ENCODE measurements at regions not wholly inside any gene's neighbourhood (a gene's known extent, or its start where the extent isn't known, plus 50 kb on each side); places are given as distances from the start of the nearest gene placed in this dataset.

- dilution Hi-C loops (cut with MboI; ENCODE audit: extremely low pct_ligation_motif_present, low sequenced_read_pairs), result loop anchor here (25.0 kb wide), 1 partner anchor 286 kb away; the partner anchor contains the start of gene ZNF462
- Histone ChIP-seq H3K4me2 (ENCODE audit: control insufficient read depth, extremely low read depth, insufficient read depth, low read depth, low read length) (no peak overlapping the region), H3K27me3 (ENCODE audit: control insufficient read depth, extremely low read depth, insufficient read depth, low read length) (no peaks in the 10 kb centered on the region), H4K20me1 (ENCODE audit: control insufficient read depth, extremely low read depth, insufficient read depth, low read length) (no peaks in the 10 kb centered on the region), H3K27ac (ENCODE audit: control insufficient read depth, insufficient read depth, low read length) (no peak overlapping the region), H3K36me3 (ENCODE audit: control insufficient read depth in 2 of 2, extremely low read depth in 1 of 2, insufficient read depth in 2 of 2, low read length in 2 of 2) (no peaks in the 10 kb centered on the region), H3K9me3 (ENCODE audit: control insufficient read depth, low read depth, low read length) (no peaks in the 10 kb centered on the region), H3K9me1 (ENCODE audit: control insufficient read depth, extremely low read depth, insufficient read depth, low read length) (no peaks in the 10 kb centered on the region), H3K9ac (ENCODE audit: control insufficient read depth, extremely low read depth, insufficient read depth, low read length) (no peak overlapping the region), H3K4me3 (ENCODE audit: control insufficient read depth in 2 of 3, extremely low read depth in 1 of 3, insufficient read depth in 2 of 3, low read depth in 1 of 3, low read length in 3 of 3) (no peak overlapping the region), H3K79me2 (ENCODE audit: control insufficient read depth, insufficient read depth, low read length) (no peaks in the 10 kb centered on the region), H2AFZ (ENCODE audit: control insufficient read depth, low read length) (no peak overlapping the region), H3K4me1 (ENCODE audit: control insufficient read depth, extremely low read depth, insufficient read depth, low read length) (no peaks in the 10 kb centered on the region)
- TF ChIP-seq EZH2 (IDR thresholded peaks at IDR 0.05; ENCODE audit: low read length), result no peak
- no peak for TF ChIP-seq CTCF (optimal IDR thresholded peaks at IDR 0.05 in 1 of 3, IDR thresholded peaks at IDR 0.05 in 1 of 3, conservative IDR thresholded peaks at IDR 0.05 in 1 of 3; ENCODE audit: extremely low read depth in 1 of 3, insufficient read depth in 2 of 3, low read length in 3 of 3)
- DNase-seq (ENCODE audit: low read depth, low spot score), result no peak
- FAIRE-seq, result no peak
Measured at GRCh38 chr9:106575823-106576222, 287.1 kb upstream of the ZNF462 start.

GRCh38 chr9:106576232-106576760 is 286.7 kb upstream of the ZNF462 start:
- Histone ChIP-seq H3K4me2 (ENCODE audit: control insufficient read depth, extremely low read depth, insufficient read depth, low read depth, low read length) (no peak overlapping the region), H3K9me1 (ENCODE audit: control insufficient read depth, extremely low read depth, insufficient read depth, low read length) (no peaks in the 10 kb centered on the region), H3K9ac (ENCODE audit: control insufficient read depth, extremely low read depth, insufficient read depth, low read length) (no peak overlapping the region), H3K79me2 (ENCODE audit: control insufficient read depth, insufficient read depth, low read length) (no peaks in the 10 kb centered on the region), H3K27me3 (ENCODE audit: control insufficient read depth, extremely low read depth, insufficient read depth, low read length) (no peaks in the 10 kb centered on the region), H4K20me1 (ENCODE audit: control insufficient read depth, extremely low read depth, insufficient read depth, low read length) (no peaks in the 10 kb centered on the region), H3K27ac (ENCODE audit: control insufficient read depth, insufficient read depth, low read length) (no peak overlapping the region), H3K4me1 (ENCODE audit: control insufficient read depth, extremely low read depth, insufficient read depth, low read length) (no peaks in the 10 kb centered on the region), H3K4me3 (ENCODE audit: control insufficient read depth in 2 of 3, extremely low read depth in 1 of 3, insufficient read depth in 2 of 3, low read depth in 1 of 3, low read length in 3 of 3) (no peak overlapping the region), H3K9me3 (ENCODE audit: control insufficient read depth, low read depth, low read length) (no peaks in the 10 kb centered on the region), H3K36me3 (ENCODE audit: control insufficient read depth in 2 of 2, extremely low read depth in 1 of 2, insufficient read depth in 2 of 2, low read length in 2 of 2) (no peaks in the 10 kb centered on the region), H2AFZ (ENCODE audit: control insufficient read depth, low read length) (no peak overlapping the region)
- DNase-seq (ENCODE audit: low read depth, low spot score) (no peak), FAIRE-seq (no peak)
- dilution Hi-C loops (cut with MboI; ENCODE audit: extremely low pct_ligation_motif_present, low sequenced_read_pairs), result loop anchor here (25.0 kb wide), 1 partner anchor 286 kb away; the partner anchor contains the start of gene ZNF462
- TF ChIP-seq CTCF (optimal IDR thresholded peaks at IDR 0.05 in 1 of 3, IDR thresholded peaks at IDR 0.05 in 1 of 3, conservative IDR thresholded peaks at IDR 0.05 in 1 of 3; ENCODE audit: extremely low read depth in 1 of 3, insufficient read depth in 2 of 3, low read length in 3 of 3), result no peak
- TF ChIP-seq EZH2 (IDR thresholded peaks at IDR 0.05; ENCODE audit: low read length), result no peak
